GM23248 (cell line): ENCODE measurements at regions not wholly inside any gene's neighbourhood (a gene's known extent, or its start where the extent isn't known, plus 50 kb on each side); places are given as distances from the start of the nearest gene placed in this dataset.

ENCODE experiments used
- EZH2 ChIP-seq: fragments of 200-600 bp; sonication (generic); IDR thresholded peaks from 2 replicates; pipeline ENCODE4 v1.6.1; 2018; ENCODE audit warnings: antibody characterized with exemption, mild to moderate bottlenecking; ENCODE audit not compliant: insufficient read depth, poor library complexity, severe bottlenecking
- EZH2phosphoT487 ChIP-seq: fragments of 200-600 bp; sonication (generic); IDR thresholded peaks from 2 replicates; pipeline ENCODE4 v1.6.1; 2018; ENCODE audit warnings: antibody characterized with exemption, moderate library complexity, mild to moderate bottlenecking, low read depth; ENCODE audit not compliant: insufficient read depth

GRCh38 chr4:153120235-153120634 lies 84.0 kb upstream of the TRIM2 start:
- TF ChIP-seq EZH2 (no peak), EZH2phosphoT487 (no peak)
